DMS114 treated with DMSO at 0.1 percent for 48 hours (cell line): ENCODE measurements at regions not wholly inside any gene's neighbourhood (a gene's known extent, or its start where the extent isn't known, plus 50 kb on each side); places are given as distances from the start of the nearest gene placed in this dataset.

Source experiments
- DNase-seq: peaks from one replicate; lab custom pipeline; 2025; ENCODE audit not compliant: unreplicated experiment; lab: John Stamatoyannopoulos, UW

DNA sequence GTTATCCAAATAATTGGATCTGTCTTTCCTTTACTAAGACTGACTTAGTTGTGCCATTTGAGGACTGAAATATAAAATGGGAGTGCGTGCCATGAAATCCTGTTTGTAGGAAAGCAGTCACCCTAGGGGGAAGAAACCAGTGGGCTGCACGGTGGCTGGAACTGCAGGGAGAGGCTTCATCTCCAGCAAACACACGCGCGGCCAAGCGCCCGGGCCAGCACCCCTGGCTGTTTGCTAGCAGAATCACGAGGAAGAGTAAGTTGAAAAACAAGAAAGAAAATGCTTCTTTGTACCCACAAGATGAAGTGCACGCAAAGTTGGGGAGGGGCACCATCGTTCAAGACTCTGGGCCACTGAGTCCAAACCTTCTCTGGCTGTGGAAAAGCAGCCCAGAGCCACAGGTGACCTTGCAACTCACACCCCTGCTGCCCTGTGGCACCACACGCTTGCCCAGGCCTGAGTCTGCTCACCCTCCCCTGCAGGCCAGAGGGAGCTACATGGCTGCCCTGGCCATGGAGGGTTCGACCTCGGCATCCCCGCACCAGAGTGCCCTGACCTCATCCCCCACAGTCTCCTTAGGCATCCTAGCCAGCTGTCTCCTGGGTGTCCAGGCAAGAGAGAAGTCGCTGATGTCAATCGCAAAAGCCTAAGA is 55.2 kb downstream of the IRX2 start:
- no peak for DNase-seq

DNA sequence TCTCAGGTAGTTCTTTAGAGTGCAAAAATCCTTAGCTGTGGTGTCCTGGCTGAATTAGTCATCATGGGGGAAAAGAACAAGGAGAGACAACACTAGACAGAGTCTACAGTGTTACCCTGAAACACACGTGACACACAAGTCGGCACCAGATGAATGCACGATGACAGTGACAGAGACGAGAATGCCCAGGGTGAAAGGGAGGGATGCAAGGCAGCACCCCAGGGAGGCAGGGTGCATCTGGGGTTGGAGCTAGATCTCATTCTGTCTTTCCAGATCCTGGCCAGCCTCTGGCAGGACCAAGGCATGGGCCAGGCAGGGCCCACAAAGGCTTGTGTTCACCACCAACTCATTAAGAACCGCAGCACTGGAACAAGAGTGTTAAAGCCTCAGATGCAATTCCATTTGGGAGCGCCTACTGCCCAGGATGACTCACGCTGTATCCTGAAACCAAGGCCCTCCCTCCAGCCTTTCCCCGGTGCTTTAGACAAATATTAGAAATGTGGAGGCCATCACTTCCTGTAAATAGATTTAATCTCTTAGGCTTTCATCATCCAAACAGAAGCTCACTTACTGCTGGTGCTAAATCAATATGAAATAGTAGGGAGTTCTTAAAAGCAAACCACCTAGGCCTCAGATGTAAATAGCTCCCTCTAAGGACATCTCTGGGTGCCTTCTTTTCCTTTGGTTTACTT is 56.1 kb downstream of the IRX2 start:
- no peak for DNase-seq

GRCh38 chr5:2691530-2691929 is 59.9 kb downstream of the IRX2 start:
- no peak for DNase-seq

GRCh38 chr5:2690293-2690692 is 61.2 kb downstream of the IRX2 start:
- DNase-seq, result no peak

DNA sequence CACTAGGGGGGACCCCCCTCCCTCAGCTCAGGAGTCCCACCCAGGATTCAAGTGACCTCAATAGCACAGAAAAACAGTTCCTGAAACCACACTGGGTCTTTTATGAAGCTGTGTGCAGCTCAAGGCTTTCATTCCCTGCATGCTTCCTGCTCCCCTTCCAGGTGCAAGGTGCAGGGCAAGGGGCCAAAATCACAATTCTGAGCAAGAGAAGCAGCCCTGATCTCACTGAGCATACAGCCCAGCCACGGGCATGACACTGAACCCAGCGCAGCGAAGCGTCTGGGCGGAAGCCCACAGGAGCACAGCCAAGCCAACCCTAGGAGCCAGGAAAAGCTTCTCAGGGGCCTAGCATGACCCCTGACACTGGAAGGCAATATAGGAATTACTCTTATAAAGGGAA is 62.9 kb downstream of the IRX2 start:
- no peak for DNase-seq

GRCh38 chr5:2687746-2688145 is 63.7 kb downstream of the IRX2 start:
- DNase-seq, result no peak

DNA sequence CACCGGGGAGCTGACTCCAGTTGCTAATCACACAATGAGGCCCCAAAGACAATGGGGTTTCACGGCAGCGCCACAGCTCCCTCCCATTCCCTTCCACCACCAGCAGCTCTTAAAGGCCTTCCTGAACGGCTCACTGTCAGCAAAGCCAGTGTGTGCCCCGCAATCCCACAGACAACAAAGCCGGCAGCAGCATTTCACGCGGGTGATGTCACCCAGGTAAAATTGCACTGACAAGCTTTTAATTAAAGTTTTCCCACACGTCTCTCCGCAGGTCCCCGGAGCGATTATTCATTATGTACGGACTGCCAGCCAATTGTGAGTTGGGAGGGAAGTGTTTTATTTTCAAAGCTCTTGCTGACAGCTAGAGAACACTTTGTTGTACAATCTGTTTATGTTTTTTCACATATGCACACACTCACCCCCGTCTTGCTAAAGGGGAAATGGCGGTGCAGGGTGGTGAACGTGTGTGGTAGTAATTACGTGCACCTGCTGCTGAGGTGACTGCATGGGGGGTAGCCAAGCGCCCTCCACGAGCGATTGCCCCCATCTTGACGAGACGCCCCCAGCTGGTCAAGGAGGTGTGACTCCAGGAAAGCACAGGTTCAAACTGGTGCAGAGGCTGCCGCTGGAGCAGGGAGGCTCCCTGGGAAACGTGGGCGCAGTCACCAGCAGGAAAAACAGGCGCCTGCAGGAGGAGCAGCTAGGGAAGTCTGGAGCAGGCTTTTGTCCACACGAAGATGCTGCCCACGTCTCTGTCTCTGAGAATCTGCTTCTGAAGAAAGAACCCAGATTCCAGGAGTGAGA is 65.0 kb downstream of the IRX2 start:
- no peak for DNase-seq

DNA sequence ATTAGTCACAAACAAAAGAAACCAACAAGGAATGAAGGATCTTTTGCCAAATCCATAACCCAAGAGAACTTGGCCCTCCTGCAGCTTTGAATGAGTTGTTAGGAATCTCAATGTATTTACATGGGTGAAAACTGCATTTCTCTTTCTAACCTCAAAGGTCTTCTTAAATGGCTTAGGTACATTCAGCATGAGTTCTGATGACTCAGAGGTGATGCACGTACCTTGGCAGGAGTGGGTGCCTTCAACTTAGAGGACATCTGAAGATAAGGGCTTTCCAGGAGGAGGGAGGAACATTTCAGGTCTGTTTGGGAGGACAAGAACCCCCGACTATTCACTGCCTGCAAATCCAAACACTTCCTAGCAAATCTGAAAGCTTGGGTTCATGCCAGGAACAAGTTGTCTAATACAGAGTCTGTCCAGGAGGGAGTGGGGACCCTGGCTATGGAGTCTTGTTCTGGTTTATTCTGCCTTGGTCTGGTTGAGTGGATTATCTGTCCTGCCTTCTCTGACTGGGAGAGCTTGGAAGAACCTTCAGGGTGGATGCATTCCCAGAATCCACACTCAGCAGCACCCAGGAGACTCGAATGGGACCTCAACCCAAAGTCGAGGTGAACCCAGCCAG is 65.7 kb downstream of the IRX2 start:
- DNase-seq, result no peak

DNA sequence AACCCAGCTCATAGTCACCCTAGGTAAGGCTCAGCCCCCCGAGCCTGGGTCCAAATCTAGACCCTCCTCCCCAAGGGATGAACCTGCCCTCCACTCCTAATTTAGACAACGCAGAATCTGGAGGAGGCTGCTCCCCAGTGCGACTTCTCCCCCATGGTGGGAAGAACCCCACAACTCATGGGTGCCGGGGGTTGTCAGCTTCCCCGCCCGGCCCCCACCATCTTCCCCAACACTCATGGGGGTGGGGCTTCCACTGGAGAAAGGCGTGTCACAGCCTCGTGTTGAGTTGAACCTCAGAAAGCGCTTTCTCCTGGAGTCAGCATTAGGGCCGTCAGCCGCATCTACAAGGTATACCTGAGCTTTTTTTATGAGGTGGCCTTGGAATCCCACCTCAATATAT is 66.9 kb downstream of the IRX2 start:
- DNase-seq, result no peak

- no peak for DNase-seq
Measured at GRCh38 chr5:2683720-2684119, 67.8 kb downstream of the IRX2 start.

DNA sequence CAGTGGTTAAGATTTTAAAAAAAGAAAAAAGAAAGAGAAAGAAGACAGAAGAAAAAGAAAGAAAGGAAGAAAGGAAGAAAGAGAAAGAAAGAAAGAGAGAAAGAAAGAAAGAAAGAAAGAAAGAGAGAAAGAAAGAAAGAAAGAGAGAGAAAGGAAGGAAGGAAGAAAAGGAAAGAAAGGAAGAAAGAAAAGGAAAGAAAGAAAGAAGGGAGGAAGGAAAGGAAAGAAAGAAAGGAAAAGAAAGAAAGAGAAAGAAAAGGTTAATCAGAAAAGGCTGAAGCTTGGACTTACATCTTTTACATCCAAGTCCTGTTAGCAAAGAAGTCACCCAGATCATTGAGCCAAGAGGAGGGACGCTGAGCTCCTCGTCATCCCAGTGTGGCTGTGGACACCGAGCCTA is 70.0 kb downstream of the IRX2 start:
- no peak for DNase-seq

DNA sequence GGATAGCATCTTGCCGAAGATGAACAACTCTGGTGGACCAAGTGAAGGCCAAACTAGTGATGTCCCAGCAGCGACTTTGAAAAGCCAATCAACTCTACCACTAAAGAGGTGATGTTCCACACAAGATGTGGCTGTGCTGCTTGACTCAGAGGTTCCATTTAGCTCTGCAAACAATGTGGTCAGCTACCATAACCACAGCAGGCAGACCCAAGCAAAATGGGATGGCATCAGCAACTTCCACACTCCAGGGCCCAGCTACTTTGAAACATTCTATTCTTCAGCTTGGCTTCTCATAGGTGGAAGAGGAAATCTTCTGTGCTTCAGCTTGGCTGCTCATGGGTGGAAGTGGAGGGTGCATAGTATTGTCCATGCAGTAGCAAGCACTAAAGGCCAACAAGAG is 70.5 kb downstream of the IRX2 start:
- DNase-seq, result no peak

- no peak for DNase-seq
Measured at GRCh38 chr5:2677689-2678088, 73.8 kb downstream of the IRX2 start.

DNA sequence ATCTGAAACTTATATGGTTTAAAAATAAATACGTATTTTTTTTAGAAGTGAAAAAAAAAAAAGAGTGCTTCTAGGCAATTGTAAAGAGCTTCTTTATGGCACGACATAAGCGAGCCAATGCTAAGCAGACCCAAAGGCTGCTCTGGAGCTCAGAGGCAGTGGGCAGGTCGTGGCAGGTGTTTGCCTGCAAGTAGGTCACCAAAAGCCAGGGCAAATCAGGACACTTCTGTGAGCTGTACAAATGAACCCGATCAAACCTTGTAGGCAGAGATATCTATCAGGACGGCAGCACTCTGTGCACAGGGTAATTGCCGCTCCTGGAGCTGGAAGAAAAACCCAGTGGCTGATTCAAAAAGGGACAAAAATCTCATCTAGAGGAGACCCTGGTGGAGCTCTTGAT is 75.9 kb downstream of the IRX2 start:
- no peak for DNase-seq

GRCh38 chr5:2674456-2674855 is 77.0 kb downstream of the IRX2 start:
- no peak for DNase-seq

- no peak for DNase-seq
Measured at GRCh38 chr5:2670940-2671339, 80.5 kb downstream of the IRX2 start.

- DNase-seq, result no peak
Measured at GRCh38 chr5:2669913-2670312, 81.6 kb downstream of the IRX2 start.

- no peak for DNase-seq
Measured at GRCh38 chr5:2669259-2669658, 82.2 kb downstream of the IRX2 start.

- DNase-seq, result no peak
Measured at GRCh38 chr5:2666081-2666480, 85.4 kb downstream of the IRX2 start.

- DNase-seq, result no peak
Measured at GRCh38 chr5:2663489-2663888, 88.0 kb downstream of the IRX2 start.

GRCh38 chr5:2660315-2660714 is 91.2 kb downstream of the IRX2 start:
- DNase-seq, result no peak
